Endodermal cell (in vitro differentiated cells): ENCODE measurements at regions not wholly inside any gene's neighbourhood (a gene's known extent, or its start where the extent isn't known, plus 50 kb on each side); places are given as distances from the start of the nearest gene placed in this dataset.

ENCODE experiments used
- DNase-seq: peaks from one replicate; pipeline ENCODE4 v3.0.0-alpha.2; 2017
- H3K27ac ChIP-seq: 2 replicates; pipeline ENCODE4 v1.5.1; 2013; ENCODE audit warnings: mild to moderate bottlenecking, low read depth, low read length, moderate library complexity
- H3K27me3 ChIP-seq: 2 replicates; pipeline ENCODE4 v1.6.1; 2013; ENCODE audit warnings: mild to moderate bottlenecking, low read length, moderate library complexity; ENCODE audit not compliant: insufficient read depth, control insufficient read depth, poor library complexity, severe bottlenecking
- H3K36me3 ChIP-seq: 2 replicates; pipeline ENCODE4 v1.7.0; 2013; ENCODE audit warnings: mild to moderate bottlenecking, low read length, moderate library complexity; ENCODE audit not compliant: control insufficient read depth, insufficient read depth
- H3K4me1 ChIP-seq: one replicate; pipeline ENCODE4 v1.7.0; 2013; ENCODE audit warnings: low read length; ENCODE audit not compliant: control insufficient read depth, insufficient read depth
- H3K4me3 ChIP-seq: 2 replicates; pipeline ENCODE4 v1.5.1; 2013; ENCODE audit warnings: mild to moderate bottlenecking, low read length, moderate library complexity
- H3K9ac ChIP-seq: 2 replicates; pipeline ENCODE4 v1.6.1; 2013; ENCODE audit warnings: mild to moderate bottlenecking, low read length, moderate library complexity; ENCODE audit not compliant: poor library complexity, severe bottlenecking; ENCODE audit errors: extremely low read depth
- H3K9me3 ChIP-seq: 2 replicates; pipeline ENCODE4 v1.6.1; 2013; ENCODE audit warnings: mild to moderate bottlenecking, low read length, moderate library complexity; ENCODE audit not compliant: control insufficient read depth
- H3K27ac Mint-ChIP-seq: 2 replicates; pipeline ENCODE4 v1.8.0; 2020; ENCODE audit warnings: mixed read lengths
- H3K27me3 Mint-ChIP-seq: 2 replicates; pipeline ENCODE4 v1.8.0; 2021; ENCODE audit warnings: mild to moderate bottlenecking, mixed read lengths; ENCODE audit not compliant: insufficient read depth
- H3K36me3 Mint-ChIP-seq: 2 replicates; pipeline ENCODE4 v1.8.0; 2020; ENCODE audit warnings: low read depth, mixed read lengths
- H3K4me1 Mint-ChIP-seq: 2 replicates; pipeline ENCODE4 v1.8.0; 2020; ENCODE audit warnings: mixed read lengths
- H3K4me3 Mint-ChIP-seq: 2 replicates; pipeline ENCODE4 v1.8.0; 2020; ENCODE audit warnings: mild to moderate bottlenecking, moderate library complexity, mixed read lengths
- H3K9me3 Mint-ChIP-seq: 2 replicates; pipeline ENCODE4 v1.8.0; 2020; ENCODE audit warnings: mild to moderate bottlenecking, mixed read lengths
- CTCF ChIP-seq: fragments of 200-600 bp; sonication (generic); conservative IDR thresholded peaks from 2 replicates; pipeline ENCODE4 v1.5.0; 2021; ENCODE audit warnings: antibody characterized with exemption, mild to moderate bottlenecking
- WGBS, 2 experiments: methylation state at CpG; one replicate each; pipeline versions ENCODE4 v1.1.5 to v1.1.7; 2013; ENCODE audit warnings: missing lambda C conversion rate in 2 of 2, mixed read lengths in 1 of 2; ENCODE audit not compliant: insufficient coverage in 1 of 2, insufficient read length in 1 of 2; 5-methylcytosine and 5-hydroxymethylcytosine counted together

GRCh38 chr9:107976767-107977166, 487.2 kb upstream of the KLF4 start:
- Histone ChIP-seq H3K36me3 (no peaks in the 10 kb centered on the region), H3K9me3 (no peaks in the 10 kb centered on the region), H3K27me3 (peaks cover 68% of the 10 kb centered on the region), H3K4me1 (no peaks in the 10 kb centered on the region), H3K9ac (no peak overlapping the region), H3K27ac (no peak overlapping the region), H3K4me3 (no peak overlapping the region)
- no peak for DNase-seq
- no peak for TF ChIP-seq CTCF
- Mint-ChIP-seq H3K27ac (no peak overlapping the region), H3K9me3 (no peaks in the 10 kb centered on the region), H3K36me3 (no peaks in the 10 kb centered on the region), H3K27me3 (peaks cover 62% of the 10 kb centered on the region), H3K4me3 (no peak overlapping the region), H3K4me1 (no peaks in the 10 kb centered on the region)
- WGBS, 2 experiments: 96% methylated on average over 1 of the region's 1 CpG; no CpG with 5 or more reads in 1 of the 2 experiments

- Mint-ChIP-seq H3K27ac (no peak overlapping the region), H3K36me3 (no peaks in the 10 kb centered on the region), H3K4me1 (no peaks in the 10 kb centered on the region), H3K27me3 (peaks cover 66% of the 10 kb centered on the region), H3K4me3 (no peak overlapping the region), H3K9me3 (no peaks in the 10 kb centered on the region)
- H3K4me1 ChIP-seq: no peaks in the 10 kb centered on the region
- no peak overlapping the region for H3K4me3 ChIP-seq
- H3K36me3 ChIP-seq: no peaks in the 10 kb centered on the region
- no peak for TF ChIP-seq CTCF
- WGBS, 2 experiments: 90 to 98% methylated on average over 2 to 5 of the region's 5 CpGs
- no peaks in the 10 kb centered on the region for H3K9me3 ChIP-seq
- H3K27me3 ChIP-seq: peaks cover 80% of the 10 kb centered on the region
- H3K9ac ChIP-seq: no peak overlapping the region
- DNase-seq: no peak
- no peak overlapping the region for H3K27ac ChIP-seq
Measured at GRCh38 chr9:107975426-107976010, 485.9 kb upstream of the KLF4 start.

GRCh38 chr9:107973451-107973850, 483.9 kb upstream of the KLF4 start:
- DNase-seq: no peak
- Mint-ChIP-seq H3K36me3 (no peaks in the 10 kb centered on the region), H3K27me3 (peaks cover 86% of the 10 kb centered on the region), H3K4me1 (no peaks in the 10 kb centered on the region), H3K27ac (no peak overlapping the region), H3K9me3 (no peaks in the 10 kb centered on the region), H3K4me3 (no peak overlapping the region)
- Histone ChIP-seq H3K4me3 (no peak overlapping the region), H3K27ac (no peak overlapping the region), H3K9ac (no peak overlapping the region), H3K36me3 (no peaks in the 10 kb centered on the region), H3K27me3 (peaks cover 93% of the 10 kb centered on the region), H3K4me1 (no peaks in the 10 kb centered on the region), H3K9me3 (no peaks in the 10 kb centered on the region)
- 94% methylated on average over 1 of the region's 1 CpG; no CpG with 5 or more reads in 1 of the 2 experiments for WGBS, 2 experiments
- TF ChIP-seq CTCF: peak; percentile 15
